Naive thymus-derived CD4-positive, alpha-beta T cell (primary cell): ENCODE measurements at regions not wholly inside any gene's neighbourhood (a gene's known extent, or its start where the extent isn't known, plus 50 kb on each side); places are given as distances from the start of the nearest gene placed in this dataset.

Source experiments
- ATAC-seq: fragments of 150-1000 bp; cut with Tn5 transposase; 2 replicates; pipeline ENCODE4 v1.10.0; 2021; ENCODE audit warnings: mild to moderate bottlenecking, moderate library complexity
- CTCF ChIA-PET: fragments of 350-600 bp; sonication (Branson Sonifier 250); formaldehyde crosslinking; loops from one replicate; lab custom pipeline; 2021; ENCODE audit warnings: antibody characterized with exemption; lab: Charles Lee
- POLR2A ChIA-PET: fragments of 350-600 bp; sonication (Branson Sonifier 250); formaldehyde crosslinking; loops from one replicate; lab custom pipeline; 2021; ENCODE audit warnings: antibody characterized with exemption, inconsistent platforms; lab: Charles Lee
- DNase-seq, 9 donors: peaks; one replicate each; pipeline versions ENCODE4 v3.0.0 to v3.0.0-alpha.2; 2020 to 2022; ENCODE audit warnings: mixed read lengths in 1 of 9
- H3K27ac ChIP-seq: one replicate; pipeline ENCODE4 v1.7.0; 2013; ENCODE audit warnings: mild to moderate bottlenecking, low read depth, low read length, moderate library complexity
- H3K27me3 ChIP-seq, 2 donors: one replicate each; pipeline ENCODE4 v1.7.0; 2013; ENCODE audit warnings: low read length in 2 of 2, mild to moderate bottlenecking in 2 of 2, moderate library complexity in 2 of 2; ENCODE audit not compliant: control insufficient read depth in 2 of 2, insufficient read depth in 2 of 2
- H3K36me3 ChIP-seq, 3 experiments: 1 replicate in 2 of 3; 2 replicates in 1 of 3; pipeline ENCODE4 v1.7.0; 2013; ENCODE audit warnings: low read length in 3 of 3, mild to moderate bottlenecking in 3 of 3, moderate library complexity in 1 of 3; ENCODE audit not compliant: insufficient read depth in 3 of 3, control insufficient read depth in 2 of 3
- H3K4me1 ChIP-seq, 2 donors: one replicate each; pipeline ENCODE4 v1.7.0; 2013; ENCODE audit warnings: low read length in 2 of 2, mild to moderate bottlenecking in 2 of 2, moderate library complexity in 1 of 2; ENCODE audit not compliant: control insufficient read depth in 2 of 2, insufficient read depth in 2 of 2
- H3K4me3 ChIP-seq: 2 replicates; pipeline ENCODE4 v1.7.0; 2013; ENCODE audit warnings: mild to moderate bottlenecking, low read length
- H3K9me3 ChIP-seq, 3 experiments: 1 replicate in 2 of 3; 2 replicates in 1 of 3; pipeline ENCODE4 v1.7.0; 2013; ENCODE audit warnings: low read length in 3 of 3; ENCODE audit not compliant: control insufficient read depth in 2 of 3
- H3K27ac Mint-ChIP-seq, 9 donors: one replicate each; pipeline ENCODE4 v1.8.0; 2020 to 2022; ENCODE audit warnings: mixed read lengths in 9 of 9, mild to moderate bottlenecking in 8 of 9, moderate library complexity in 5 of 9, inconsistent platforms in 2 of 9
- H3K27me3 Mint-ChIP-seq, 5 donors: one replicate each; pipeline ENCODE4 v1.8.0; 2021 to 2022; ENCODE audit warnings: mixed read lengths in 5 of 5, mild to moderate bottlenecking in 1 of 5
- H3K36me3 Mint-ChIP-seq, 5 donors: one replicate each; pipeline ENCODE4 v1.8.0; 2020 to 2022; ENCODE audit warnings: mixed read lengths in 5 of 5, mild to moderate bottlenecking in 3 of 5, inconsistent platforms in 1 of 5
- H3K4me1 Mint-ChIP-seq, 7 donors: one replicate each; pipeline ENCODE4 v1.8.0; 2020 to 2022; ENCODE audit warnings: mixed read lengths in 7 of 7, mild to moderate bottlenecking in 3 of 7, inconsistent platforms in 1 of 7
- H3K4me3 Mint-ChIP-seq, 10 donors: one replicate each; pipeline ENCODE4 v1.8.0; 2020 to 2022; ENCODE audit warnings: mild to moderate bottlenecking in 10 of 10, mixed read lengths in 10 of 10, moderate library complexity in 6 of 10, inconsistent platforms in 2 of 10
- H3K9me3 Mint-ChIP-seq, 11 donors: one replicate each; pipeline ENCODE4 v1.8.0; 2020 to 2022; ENCODE audit warnings: mixed read lengths in 11 of 11, mild to moderate bottlenecking in 4 of 11, inconsistent platforms in 1 of 11, moderate library complexity in 1 of 11
- intact Hi-C, 2 donors: fragments of 100-400 bp; cut with micrococcal nuclease; formaldehyde crosslinking; loops; one replicate each; pipeline ENCODE4 v1.15.1; 2023

- Mint-ChIP-seq H3K36me3 (no peaks in the 10 kb centered on the region), H3K27ac (no peak overlapping the region), H3K4me1 (peaks cover 0 to 10% (median 0%) of the 10 kb centered on the region in 7 donors), H3K4me3 (no peak overlapping the region), H3K27me3 (peaks cover 4 to 15% (median 8%) of the 10 kb centered on the region in 5 donors), H3K9me3 (no peaks in the 10 kb centered on the region)
- ATAC-seq = no peak
- Histone ChIP-seq H3K36me3 (no peaks in the 10 kb centered on the region), H3K4me1 (no peaks in the 10 kb centered on the region), H3K27ac (no peak overlapping the region), H3K9me3 (no peaks in the 10 kb centered on the region), H3K4me3 (no peak overlapping the region), H3K27me3 (no peaks in the 10 kb centered on the region)
- ChIA-PET POLR2A (no interaction called here), CTCF (no interaction called here)
- intact Hi-C loops = no loop called here
- DNase-seq = no peak
Observed at GRCh38 chr21:41596241-41596925, 88.4 kb upstream of the TMPRSS2 start.

DNA sequence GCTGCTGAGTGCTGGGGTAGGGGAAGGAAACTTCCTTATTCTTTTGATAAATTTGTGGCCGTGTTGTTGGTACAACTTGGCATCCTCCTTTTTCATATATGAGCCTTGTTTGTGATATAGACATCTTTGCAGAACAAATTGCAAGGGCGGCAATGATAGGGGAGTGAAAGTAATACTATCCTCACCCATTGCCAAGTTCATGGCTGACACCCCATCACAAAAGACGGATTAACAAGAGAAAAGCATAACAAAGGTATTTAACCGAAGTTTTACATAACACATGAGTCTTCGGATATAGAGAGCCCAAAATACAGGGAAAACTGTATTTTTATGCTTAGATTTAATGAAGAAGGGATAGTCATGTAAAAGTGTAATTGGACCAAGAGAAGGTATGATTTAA lies 86.3 kb upstream of the TMPRSS2 start:
- Histone ChIP-seq H3K9me3 (no peaks in the 10 kb centered on the region), H3K4me3 (no peak overlapping the region), H3K36me3 (no peaks in the 10 kb centered on the region), H3K27ac (no peak overlapping the region), H3K4me1 (no peaks in the 10 kb centered on the region), H3K27me3 (no peaks in the 10 kb centered on the region)
- no peak for ATAC-seq
- ChIA-PET CTCF (no interaction called here), POLR2A (no interaction called here)
- Mint-ChIP-seq H3K27me3 (peaks cover 5 to 18% (median 8%) of the 10 kb centered on the region in 5 donors), H3K9me3 (peaks cover 0 to 4% (median 0%) of the 10 kb centered on the region in 11 donors), H3K36me3 (no peaks in the 10 kb centered on the region), H3K27ac (no peak overlapping the region), H3K4me1 (peaks cover 0 to 5% (median 0%) of the 10 kb centered on the region in 7 donors), H3K4me3 (no peak overlapping the region)
- intact Hi-C loops = no loop called here
- DNase-seq = no peak

DNA sequence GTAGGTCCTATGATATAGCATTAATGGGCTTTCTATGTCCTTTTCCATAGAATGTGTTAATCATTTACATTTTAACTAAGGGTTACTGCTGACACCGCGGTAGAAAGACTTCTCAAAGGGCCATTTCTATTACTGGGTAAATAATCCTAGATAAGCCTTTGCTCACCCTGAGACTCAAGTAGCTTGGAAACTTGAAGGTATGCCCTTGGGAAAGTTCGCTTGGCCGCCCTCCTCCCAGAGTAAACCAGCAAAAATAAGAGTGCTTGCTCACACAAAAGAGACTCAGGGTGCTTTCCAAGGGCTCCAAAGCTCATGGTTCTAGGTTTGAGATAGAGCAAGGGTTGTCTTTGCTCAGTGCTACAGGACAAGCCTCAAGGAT lies 85.8 kb upstream of the TMPRSS2 start:
- no peak overlapping the region for H3K4me3 Mint-ChIP-seq
- no peaks in the 10 kb centered on the region for H3K27me3 ChIP-seq
- ChIA-PET CTCF (no interaction called here), POLR2A (no interaction called here)
- H3K9me3 Mint-ChIP-seq = peaks cover 0 to 8% (median 0%) of the 10 kb centered on the region in 11 donors
- intact Hi-C loops = no loop called here
- no peaks in the 10 kb centered on the region for H3K9me3 ChIP-seq
- H3K4me3 ChIP-seq = no peak overlapping the region
- H3K36me3 ChIP-seq = no peaks in the 10 kb centered on the region
- DNase-seq (no peak), ATAC-seq (no peak)
- peaks cover 3 to 18% (median 5%) of the 10 kb centered on the region in 5 donors for H3K27me3 Mint-ChIP-seq
- no peak overlapping the region for H3K27ac Mint-ChIP-seq
- H3K4me1 ChIP-seq = no peaks in the 10 kb centered on the region
- no peak overlapping the region for H3K27ac ChIP-seq
- no peaks in the 10 kb centered on the region for H3K36me3 Mint-ChIP-seq
- no peaks in the 10 kb centered on the region for H3K4me1 Mint-ChIP-seq

DNA sequence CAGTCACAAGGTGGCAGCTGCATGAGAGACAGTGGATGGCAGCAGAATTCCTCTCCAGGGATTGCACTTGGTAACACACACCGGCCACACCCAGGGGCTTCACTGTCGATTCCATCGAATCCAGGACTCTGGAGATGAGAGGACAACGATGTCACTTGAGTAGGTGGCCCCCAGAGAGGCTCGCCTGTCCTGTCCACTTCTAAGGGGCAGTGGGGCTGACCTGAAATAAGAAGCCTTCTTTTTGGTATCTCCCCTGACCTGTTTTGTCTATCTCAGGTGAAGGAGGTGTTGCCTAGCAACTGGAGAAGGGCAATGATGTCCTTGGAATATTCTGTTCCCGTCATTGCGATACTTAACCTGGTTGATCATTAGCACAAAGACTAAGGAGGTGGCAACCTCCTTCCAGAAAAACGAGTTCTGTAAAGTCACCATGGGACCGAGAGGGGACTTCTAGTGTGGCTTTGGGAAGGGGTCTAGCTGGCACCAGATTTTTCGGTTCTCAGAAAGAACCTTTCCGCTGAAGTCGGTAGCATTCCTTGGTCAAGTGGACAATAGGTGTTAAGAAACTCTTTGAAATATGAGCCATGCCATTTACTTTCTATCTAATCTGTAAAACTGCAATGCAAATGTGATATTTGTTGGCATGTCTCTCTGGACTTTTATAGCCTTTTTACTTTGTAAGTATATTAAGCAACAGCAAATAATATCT lies 85.2 kb upstream of the TMPRSS2 start:
- Mint-ChIP-seq H3K4me1 (no peaks in the 10 kb centered on the region), H3K4me3 (no peak overlapping the region), H3K27ac (no peak overlapping the region), H3K9me3 (peaks cover 0 to 13% (median 2%) of the 10 kb centered on the region in 11 donors), H3K36me3 (no peaks in the 10 kb centered on the region), H3K27me3 (peaks cover 1 to 18% (median 5%) of the 10 kb centered on the region in 5 donors)
- no peaks in the 10 kb centered on the region for H3K36me3 ChIP-seq
- H3K4me3 ChIP-seq = no peak overlapping the region
- H3K27me3 ChIP-seq = no peaks in the 10 kb centered on the region
- CTCF ChIA-PET = no interaction called here
- intact Hi-C loops = no loop called here
- no peak overlapping the region for H3K27ac ChIP-seq
- POLR2A ChIA-PET = no interaction called here
- DNase-seq (no peak), ATAC-seq (no peak)
- no peaks in the 10 kb centered on the region for H3K4me1 ChIP-seq
- no peaks in the 10 kb centered on the region for H3K9me3 ChIP-seq

DNA sequence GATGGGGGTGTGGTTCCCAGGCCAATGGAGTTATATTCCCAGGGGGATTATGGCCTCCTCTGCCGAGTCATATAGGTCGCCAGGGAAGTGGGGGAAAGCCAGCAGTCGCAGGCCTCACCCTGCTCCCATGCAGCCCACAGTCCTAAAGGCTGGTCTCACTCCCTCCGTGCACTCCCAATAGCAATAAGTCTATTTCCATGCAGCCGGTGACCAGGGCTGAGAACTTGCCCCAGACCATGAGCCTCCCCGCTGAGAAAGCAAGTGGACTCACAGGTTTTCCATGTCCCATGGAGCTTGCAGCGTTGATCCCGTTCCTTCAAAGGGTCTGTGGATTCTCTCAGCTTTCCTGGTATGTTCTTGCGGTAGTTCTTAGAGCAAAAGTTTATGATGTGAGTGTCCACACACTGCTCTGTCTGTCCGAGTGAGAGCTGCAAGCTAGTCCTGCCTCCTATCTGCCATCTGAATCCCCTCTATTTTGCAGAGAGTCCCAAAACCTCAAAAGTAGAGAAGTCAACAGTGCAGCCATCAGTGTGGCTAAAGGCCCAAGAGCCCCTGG lies 81.7 kb upstream of the TMPRSS2 start:
- Histone ChIP-seq H3K27ac (no peak overlapping the region), H3K27me3 (no peaks in the 10 kb centered on the region), H3K9me3 (no peaks in the 10 kb centered on the region), H3K4me1 (no peaks in the 10 kb centered on the region), H3K36me3 (no peaks in the 10 kb centered on the region), H3K4me3 (no peak overlapping the region)
- intact Hi-C loops = no loop called here
- no peak for ATAC-seq
- POLR2A ChIA-PET = no interaction called here
- CTCF ChIA-PET = no interaction called here
- H3K36me3 Mint-ChIP-seq = no peaks in the 10 kb centered on the region
- DNase-seq = no peak
- H3K4me3 Mint-ChIP-seq = no peak overlapping the region
- no peaks in the 10 kb centered on the region for H3K4me1 Mint-ChIP-seq
- peaks cover 0 to 33% (median 6%) of the 10 kb centered on the region in 11 donors for H3K9me3 Mint-ChIP-seq
- peaks cover 5 to 17% (median 11%) of the 10 kb centered on the region in 5 donors for H3K27me3 Mint-ChIP-seq
- no peak overlapping the region for H3K27ac Mint-ChIP-seq

DNA sequence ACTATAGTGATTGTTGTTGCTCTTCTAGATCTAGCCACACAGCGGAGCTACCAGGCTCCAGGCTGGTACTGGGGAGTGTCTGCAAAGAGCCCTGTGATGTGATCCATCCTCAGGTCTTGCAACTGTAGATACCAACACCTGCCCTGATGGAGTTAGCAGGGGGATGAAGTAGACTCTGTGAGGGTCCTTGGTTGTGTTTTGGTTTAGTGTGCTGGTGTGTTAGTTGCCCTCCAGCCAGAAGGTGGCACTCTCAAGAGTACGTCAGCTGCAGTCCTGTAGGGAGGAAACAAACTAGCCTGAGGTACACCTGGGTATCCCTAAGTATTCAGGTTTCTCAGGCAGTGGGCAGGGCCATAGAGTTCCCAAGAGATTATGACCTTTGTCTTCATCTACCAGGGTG lies 81.2 kb upstream of the TMPRSS2 start:
- Mint-ChIP-seq H3K9me3 (peaks cover 0 to 33% (median 6%) of the 10 kb centered on the region in 11 donors), H3K36me3 (no peaks in the 10 kb centered on the region), H3K27me3 (peaks cover 2 to 17% (median 6%) of the 10 kb centered on the region in 5 donors), H3K4me3 (no peak overlapping the region), H3K27ac (no peak overlapping the region), H3K4me1 (no peaks in the 10 kb centered on the region)
- ChIA-PET CTCF (no interaction called here), POLR2A (no interaction called here)
- Histone ChIP-seq H3K27ac (no peak overlapping the region), H3K9me3 (no peaks in the 10 kb centered on the region), H3K27me3 (no peaks in the 10 kb centered on the region), H3K4me1 (no peaks in the 10 kb centered on the region), H3K36me3 (no peaks in the 10 kb centered on the region), H3K4me3 (no peak overlapping the region)
- ATAC-seq (no peak), DNase-seq (no peak)
- intact Hi-C loops = no loop called here
